NCI-H2081 (cell line): ENCODE measurements at regions not wholly inside any gene's neighbourhood (a gene's known extent, or its start where the extent isn't known, plus 50 kb on each side); places are given as distances from the start of the nearest gene placed in this dataset.
A peak's percentile ranks its signal among the peaks of the same experiment; 100 is the strongest.
"Not testable (repeated sequence)": the region's sequence is repeated elsewhere in the genome, so short reads cannot be mapped to it uniquely, and the experiment has no call there.

Experiments
- DNase-seq, 2 experiments: peaks; one replicate each; lab custom pipeline; 2025; lab: John Stamatoyannopoulos, UW

- DNase-seq: not testable (repeated sequence)
Observed at GRCh38 chr2:71958426-71958825, 189.2 kb downstream of the CYP26B1 start.

- no peak for DNase-seq
Observed at GRCh38 chr2:71952572-71953188, 195.0 kb downstream of the CYP26B1 start.

- no peak for DNase-seq
Observed at GRCh38 chr2:71951718-71952404, 195.8 kb downstream of the CYP26B1 start.

GRCh38 chr2:71951083-71951468 lies 196.6 kb downstream of the CYP26B1 start:
- DNase-seq: no peak

- no peak for DNase-seq
Observed at GRCh38 chr2:71950256-71951082, 197.2 kb downstream of the CYP26B1 start.

GRCh38 chr2:71949537-71949798 lies 198.2 kb downstream of the CYP26B1 start:
- DNase-seq: no peak

- DNase-seq: no peak
Observed at GRCh38 chr2:71948781-71949536, 198.7 kb downstream of the CYP26B1 start.

- no peak for DNase-seq
Observed at GRCh38 chr2:71947809-71948208, 199.9 kb downstream of the CYP26B1 start.

- no peak for DNase-seq
Observed at GRCh38 chr2:71945603-71945959, 202.1 kb downstream of the CYP26B1 start.

GRCh38 chr2:71944806-71945602 lies 202.7 kb downstream of the CYP26B1 start:
- no peak for DNase-seq

- DNase-seq: no peak
Observed at GRCh38 chr2:71944183-71944550, 203.5 kb downstream of the CYP26B1 start.

GRCh38 chr2:71943238-71944182 lies 204.2 kb downstream of the CYP26B1 start:
- DNase-seq: no peak

- DNase-seq: peak in 1 of 2 experiments; percentile 1
Observed at GRCh38 chr2:71941726-71942525, 205.7 kb downstream of the CYP26B1 start.

- no peak for DNase-seq
Observed at GRCh38 chr2:71940695-71941094, 207.0 kb downstream of the CYP26B1 start.

- DNase-seq: no peak
Observed at GRCh38 chr2:71939588-71940535, 207.8 kb downstream of the CYP26B1 start.

- DNase-seq: no peak
Observed at GRCh38 chr2:71938659-71939587, 208.7 kb downstream of the CYP26B1 start.

- DNase-seq: no peak
Observed at GRCh38 chr2:71938108-71938507, 209.6 kb downstream of the CYP26B1 start.

- DNase-seq: no peak
Observed at GRCh38 chr2:71937396-71937795, 210.3 kb downstream of the CYP26B1 start.
